GM12873 (cell line): ENCODE measurements at regions not wholly inside any gene's neighbourhood (a gene's known extent, or its start where the extent isn't known, plus 50 kb on each side); places are given as distances from the start of the nearest gene placed in this dataset.

Experiments
- TF ChIP-seq, protein P1 (sequence below): IDR thresholded peaks from 2 replicates; pipeline ENCODE4 v1.5.1; 2012; ENCODE audit warnings: low read depth, mild to moderate bottlenecking, moderate library complexity, low read length, control low read depth; ENCODE audit not compliant: insufficient read depth; ENCODE audit errors: missing control alignments

DNA sequence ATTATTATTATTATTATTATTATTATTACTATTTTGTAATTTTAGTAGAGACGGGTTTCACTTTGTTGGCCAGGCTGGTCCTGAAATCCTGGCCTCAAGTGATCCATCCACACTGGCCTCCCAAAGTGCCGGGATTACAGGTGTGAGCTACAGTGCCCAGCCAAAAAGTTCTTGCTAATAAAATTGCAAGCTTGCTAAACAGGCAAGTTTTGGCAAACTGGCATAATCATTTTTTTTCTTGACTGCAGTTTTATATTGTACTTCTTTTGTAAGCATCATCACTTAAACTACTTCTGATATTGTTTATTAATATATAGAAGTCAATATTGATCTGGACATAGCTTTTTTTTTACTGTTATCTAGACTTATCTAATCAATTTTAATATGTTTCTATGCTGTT lies 536.4 kb downstream of the LRFN5 start:
- TF ChIP-seq, protein P1, sequence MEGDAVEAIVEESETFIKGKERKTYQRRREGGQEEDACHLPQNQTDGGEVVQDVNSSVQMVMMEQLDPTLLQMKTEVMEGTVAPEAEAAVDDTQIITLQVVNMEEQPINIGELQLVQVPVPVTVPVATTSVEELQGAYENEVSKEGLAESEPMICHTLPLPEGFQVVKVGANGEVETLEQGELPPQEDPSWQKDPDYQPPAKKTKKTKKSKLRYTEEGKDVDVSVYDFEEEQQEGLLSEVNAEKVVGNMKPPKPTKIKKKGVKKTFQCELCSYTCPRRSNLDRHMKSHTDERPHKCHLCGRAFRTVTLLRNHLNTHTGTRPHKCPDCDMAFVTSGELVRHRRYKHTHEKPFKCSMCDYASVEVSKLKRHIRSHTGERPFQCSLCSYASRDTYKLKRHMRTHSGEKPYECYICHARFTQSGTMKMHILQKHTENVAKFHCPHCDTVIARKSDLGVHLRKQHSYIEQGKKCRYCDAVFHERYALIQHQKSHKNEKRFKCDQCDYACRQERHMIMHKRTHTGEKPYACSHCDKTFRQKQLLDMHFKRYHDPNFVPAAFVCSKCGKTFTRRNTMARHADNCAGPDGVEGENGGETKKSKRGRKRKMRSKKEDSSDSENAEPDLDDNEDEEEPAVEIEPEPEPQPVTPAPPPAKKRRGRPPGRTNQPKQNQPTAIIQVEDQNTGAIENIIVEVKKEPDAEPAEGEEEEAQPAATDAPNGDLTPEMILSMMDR = no peak

DNA sequence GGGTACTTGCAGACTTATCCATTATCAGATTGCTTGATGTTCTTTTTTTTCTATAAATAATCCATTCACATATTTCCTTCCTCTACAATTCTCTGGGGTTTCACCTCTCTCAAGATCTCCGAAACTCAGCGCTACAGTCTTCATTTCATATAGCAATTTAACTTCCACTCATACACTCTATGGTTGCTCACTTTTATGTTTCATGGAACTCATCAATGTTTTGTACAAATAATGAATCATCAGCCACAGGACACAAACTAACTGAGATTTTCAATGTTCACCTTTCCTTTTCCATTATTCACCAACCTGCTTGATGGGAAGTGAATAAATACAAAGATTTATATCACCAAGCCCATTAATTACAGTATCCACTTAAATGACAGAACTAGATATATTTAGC lies 534.7 kb downstream of the LRFN5 start:
- TF ChIP-seq, protein P1 = no peak

DNA sequence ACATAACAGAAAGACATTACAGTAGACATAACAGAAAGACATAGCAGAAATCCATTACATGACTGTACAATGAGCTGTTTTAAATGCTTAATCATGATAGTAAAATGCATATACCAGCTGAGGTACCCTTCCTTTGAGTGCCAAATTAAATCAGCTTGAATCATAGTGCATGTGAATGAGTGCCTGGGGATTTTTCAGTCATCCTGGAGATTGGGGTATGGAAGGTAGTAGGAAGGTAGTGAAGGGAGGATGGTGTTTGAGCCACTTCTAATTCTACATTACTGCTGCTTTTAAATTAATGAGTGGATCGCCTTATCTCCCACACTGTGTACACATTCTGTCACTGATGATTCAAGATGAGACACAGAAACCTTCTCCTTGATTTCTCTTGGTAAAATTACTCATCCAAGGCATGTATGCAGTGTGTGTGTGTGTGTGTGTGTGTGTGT lies 534.2 kb downstream of the LRFN5 start:
- TF ChIP-seq, protein P1 = no peak

DNA sequence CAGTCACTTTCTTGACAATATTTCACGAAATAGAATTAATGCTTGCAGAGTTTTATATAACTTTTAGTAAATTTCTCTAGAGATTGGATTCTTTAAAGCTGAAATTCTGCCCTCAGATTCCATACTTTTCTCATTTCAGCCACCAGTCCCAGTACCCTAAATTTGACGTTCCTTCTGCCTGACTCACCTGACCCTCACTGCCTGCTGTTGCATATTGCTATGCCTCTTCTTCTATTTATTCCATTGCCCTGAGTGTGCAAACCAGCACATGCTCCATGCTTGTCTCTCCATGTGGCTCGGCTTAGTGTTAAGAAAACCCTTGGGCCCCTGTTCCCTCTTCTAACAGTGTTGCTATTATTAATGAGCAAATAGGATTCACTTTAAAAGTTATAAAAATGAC lies 533.3 kb downstream of the LRFN5 start:
- TF ChIP-seq, protein P1 = no peak

DNA sequence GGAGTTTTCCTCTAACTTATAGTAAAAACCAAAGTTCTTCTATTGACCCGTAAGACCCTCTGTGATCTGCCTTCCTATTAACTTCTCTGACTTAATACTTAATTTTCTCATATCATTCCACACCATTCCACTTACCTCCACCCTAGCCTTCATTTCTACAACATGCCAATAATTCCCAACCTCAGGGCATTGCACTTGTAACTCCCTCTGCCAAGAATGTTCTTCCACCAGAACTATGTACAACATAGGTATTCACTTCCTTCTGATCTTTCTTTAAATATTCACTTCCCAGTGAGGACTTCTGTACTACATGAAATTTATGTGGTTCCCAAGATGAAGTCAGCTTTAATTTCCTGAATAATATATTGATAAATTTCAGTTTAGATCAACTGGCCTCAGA lies 531.7 kb downstream of the LRFN5 start:
- TF ChIP-seq, protein P1 = no peak

DNA sequence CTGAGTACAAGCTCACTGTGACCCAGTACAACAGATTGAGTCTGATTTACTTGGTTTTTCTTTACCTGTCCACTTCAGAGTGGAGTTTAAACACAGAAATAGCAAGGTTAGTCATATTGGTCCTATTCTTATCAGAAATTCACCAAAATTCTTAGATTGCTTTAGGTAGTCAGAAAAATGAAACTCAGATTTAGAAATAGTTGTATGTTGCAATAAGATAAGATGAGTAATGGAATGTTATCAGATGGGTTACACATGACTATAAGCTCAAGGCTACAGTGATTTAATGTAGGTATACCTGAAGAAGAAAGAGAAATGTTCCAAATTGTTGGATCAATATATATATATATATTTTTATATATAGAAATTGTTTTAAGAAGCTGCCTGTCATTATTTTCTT lies 524.1 kb downstream of the LRFN5 start:
- TF ChIP-seq, protein P1 = no peak

DNA sequence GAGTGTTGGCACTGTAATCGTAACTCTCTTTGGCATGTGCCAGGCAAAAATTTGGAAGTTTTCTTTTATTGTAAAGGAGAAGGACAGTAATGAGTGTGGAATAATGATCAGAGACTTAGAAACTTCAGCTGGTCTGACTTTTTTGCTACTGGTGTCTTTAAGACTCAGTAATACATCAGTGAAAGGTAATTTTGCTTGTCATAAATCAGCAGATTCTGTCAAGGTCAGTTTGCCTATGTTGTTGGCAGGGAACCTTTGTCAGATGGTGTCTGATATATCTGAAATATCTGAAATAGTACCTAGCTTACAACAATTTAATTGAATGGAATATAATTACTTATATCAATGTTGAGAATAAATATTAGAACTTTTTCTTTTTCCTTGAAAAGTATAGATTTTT lies 516.9 kb downstream of the LRFN5 start:
- TF ChIP-seq, protein P1 = no peak

DNA sequence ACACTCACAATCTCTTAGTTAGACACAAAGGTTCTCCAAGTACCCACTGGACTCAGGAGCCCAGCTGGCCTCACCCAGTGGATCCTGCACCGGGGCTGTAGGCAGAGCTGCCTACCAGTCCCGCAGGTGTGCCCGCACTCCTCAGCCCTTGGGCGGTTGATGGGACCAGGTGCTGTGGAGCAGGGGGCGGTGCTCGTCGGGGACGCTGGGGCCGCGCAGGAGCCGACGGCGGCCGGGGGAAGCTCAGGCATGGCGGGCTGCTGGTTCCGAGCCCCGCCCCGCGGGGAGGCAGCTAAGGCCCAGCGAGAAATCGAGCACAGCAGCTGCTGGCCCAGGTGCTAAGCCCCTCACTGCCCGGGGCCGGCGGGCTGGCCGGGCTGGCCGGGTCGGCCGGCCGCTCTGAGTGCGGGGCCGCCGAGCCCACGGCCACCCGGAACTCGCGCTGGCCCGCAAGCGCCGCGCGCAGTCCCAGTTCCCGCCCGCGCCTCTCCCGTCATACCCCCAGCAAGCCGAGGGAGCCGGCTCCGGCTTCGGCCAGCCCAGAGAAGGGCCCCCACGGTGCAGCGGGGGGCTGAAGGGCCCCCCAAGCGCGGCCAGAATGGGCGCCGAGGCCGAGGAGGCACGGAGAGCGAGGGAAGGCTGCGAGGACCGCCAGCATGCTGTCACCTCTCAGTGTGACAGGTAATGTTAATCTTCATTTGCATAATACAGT lies 506.8 kb downstream of the LRFN5 start:
- TF ChIP-seq, protein P1 = no peak
